ENCODE measurements at regions not wholly inside any gene's neighbourhood (a gene's known extent, or its start where the extent isn't known, plus 50 kb on each side); places are given as distances from the start of the nearest gene placed in this dataset.

GRCh38 chr10:8128511-8128910 is 74.0 kb downstream of the GATA3 start:
- Histone ChIP-seq H3K9ac (ENCODE audit: low read length in 3 of 3) (no peak overlapping the region), H3K9me3 (ENCODE audit: control insufficient read depth in 2 of 3, insufficient read depth in 1 of 3, low read length in 3 of 3) (no peaks in the 10 kb centered on the region), H3K27me3 (ENCODE audit: control insufficient read depth, insufficient read depth, low read length) (no peaks in the 10 kb centered on the region), H3K36me3 (ENCODE audit: control insufficient read depth in 2 of 3, insufficient read depth in 3 of 3, low read length in 3 of 3) (no peaks in the 10 kb centered on the region), H3K4me3 (ENCODE audit: low read length in 3 of 3) (no peak overlapping the region), H3K27ac (ENCODE audit: low read depth in 2 of 2, low read length in 2 of 2) (no peak overlapping the region), H3K4me1 (ENCODE audit: control insufficient read depth in 2 of 3, insufficient read depth in 2 of 3, low read depth in 1 of 3, low read length in 3 of 3) (no peaks in the 10 kb centered on the region)
- no peak for TF ChIP-seq CTCF (IDR thresholded peaks at IDR 0.05; ENCODE audit: borderline replicate concordance, extremely low read depth, insufficient read depth)
- DNase-seq (no peak), FAIRE-seq (no peak)
- intact Hi-C loops (cut with DNase I), result no loop called here

- intact Hi-C loops (cut with DNase I), result no loop called here
- H3K4me3 ChIP-seq (ENCODE audit: low read length in 3 of 3), result no peak overlapping the region
- no peaks in the 10 kb centered on the region for H3K27me3 ChIP-seq (ENCODE audit: control insufficient read depth, insufficient read depth, low read length)
- FAIRE-seq (no peak), DNase-seq (no peak)
- no peak overlapping the region for H3K9ac ChIP-seq (ENCODE audit: low read length in 3 of 3)
- no peaks in the 10 kb centered on the region for H3K9me3 ChIP-seq (ENCODE audit: control insufficient read depth in 2 of 3, insufficient read depth in 1 of 3, low read length in 3 of 3)
- H3K36me3 ChIP-seq (ENCODE audit: control insufficient read depth in 2 of 3, insufficient read depth in 3 of 3, low read length in 3 of 3), result no peaks in the 10 kb centered on the region
- H3K27ac ChIP-seq (ENCODE audit: low read depth in 2 of 2, low read length in 2 of 2), result no peak overlapping the region
- H3K4me1 ChIP-seq (ENCODE audit: control insufficient read depth in 2 of 3, insufficient read depth in 2 of 3, low read depth in 1 of 3, low read length in 3 of 3), result no peaks in the 10 kb centered on the region
- TF ChIP-seq CTCF (IDR thresholded peaks at IDR 0.05; ENCODE audit: borderline replicate concordance, extremely low read depth, insufficient read depth), result no peak
Measured at GRCh38 chr10:8129438-8129837, 75.0 kb downstream of the GATA3 start.

GRCh38 chr10:8130973-8131911 is 76.8 kb downstream of the GATA3 start:
- Histone ChIP-seq H3K9me3 (ENCODE audit: control insufficient read depth in 2 of 3, insufficient read depth in 1 of 3, low read length in 3 of 3) (no peaks in the 10 kb centered on the region), H3K27me3 (ENCODE audit: control insufficient read depth, insufficient read depth, low read length) (no peaks in the 10 kb centered on the region), H3K36me3 (ENCODE audit: control insufficient read depth in 2 of 3, insufficient read depth in 3 of 3, low read length in 3 of 3) (no peaks in the 10 kb centered on the region), H3K27ac (ENCODE audit: low read depth in 2 of 2, low read length in 2 of 2) (no peak overlapping the region), H3K4me1 (ENCODE audit: control insufficient read depth in 2 of 3, insufficient read depth in 2 of 3, low read depth in 1 of 3, low read length in 3 of 3) (no peaks in the 10 kb centered on the region), H3K4me3 (ENCODE audit: low read length in 3 of 3) (no peak overlapping the region), H3K9ac (ENCODE audit: low read length in 3 of 3) (no peak overlapping the region)
- TF ChIP-seq CTCF (IDR thresholded peaks at IDR 0.05; ENCODE audit: borderline replicate concordance, extremely low read depth, insufficient read depth), result no peak
- intact Hi-C loops (cut with DNase I), result no loop called here
- FAIRE-seq (no peak), DNase-seq (no peak)

Data from kidney (tissue), 13 donors.